Epithelial cell of proximal tubule (primary cell): ENCODE measurements at regions not wholly inside any gene's neighbourhood (a gene's known extent, or its start where the extent isn't known, plus 50 kb on each side); places are given as distances from the start of the nearest gene placed in this dataset.

ENCODE experiments used
- DNase-seq: peaks from one replicate; pipeline ENCODE4 v3.0.0-alpha.2; 2011; ENCODE audit warnings: low read depth
- H3K4me3 ChIP-seq: 2 replicates; pipeline ENCODE4 v1.5.1; 2011; ENCODE audit warnings: low read depth, mild to moderate bottlenecking, low read length
- TF ChIP-seq, protein P1 (sequence below): conservative IDR thresholded peaks from 2 replicates; pipeline ENCODE4 v1.5.1; 2012; ENCODE audit warnings: low read depth, mild to moderate bottlenecking, low read length

DNA sequence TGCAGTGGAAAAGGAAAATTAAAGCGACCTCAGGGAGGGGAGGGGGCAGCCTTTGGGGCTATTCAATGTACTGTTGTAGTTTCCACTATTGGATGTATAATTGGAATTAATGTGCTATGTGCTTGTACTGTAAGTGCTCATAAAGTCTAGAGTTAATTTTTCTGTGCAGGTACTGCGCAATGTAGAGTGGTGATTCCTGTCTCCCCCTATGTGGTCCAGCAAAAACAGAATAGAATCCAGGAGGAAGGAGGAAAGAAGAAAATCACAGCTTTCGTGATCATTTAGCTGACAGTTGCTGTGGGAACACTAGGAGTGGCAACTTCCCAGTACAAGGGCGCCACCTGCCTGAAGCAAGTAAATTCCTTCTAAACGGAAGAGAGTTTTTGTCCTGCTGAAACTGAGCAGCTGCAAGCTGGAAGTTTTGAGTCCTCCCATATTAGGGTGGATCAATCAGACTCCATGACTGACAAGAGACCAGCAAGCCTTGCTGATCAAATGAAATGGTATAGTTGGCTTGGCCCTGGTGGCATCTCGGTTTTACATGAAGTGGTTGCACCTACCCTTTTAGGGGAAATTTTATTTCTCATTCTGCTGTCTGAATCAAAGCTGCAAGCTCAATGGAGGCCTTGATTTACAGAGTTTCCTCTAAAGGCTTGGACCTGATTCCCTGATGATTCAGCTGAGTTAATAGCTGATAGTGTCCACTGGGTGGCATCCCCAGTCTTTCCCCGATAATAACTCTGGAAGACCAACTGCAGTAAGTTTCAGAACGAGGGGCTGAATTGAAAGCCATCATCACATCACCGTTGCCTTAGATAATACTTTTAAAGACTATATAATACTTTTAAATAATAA is 299.8 kb downstream of the HGF start:
- no peak for DNase-seq
- H3K4me3 ChIP-seq, result no peak overlapping the region
- TF ChIP-seq, protein P1, sequence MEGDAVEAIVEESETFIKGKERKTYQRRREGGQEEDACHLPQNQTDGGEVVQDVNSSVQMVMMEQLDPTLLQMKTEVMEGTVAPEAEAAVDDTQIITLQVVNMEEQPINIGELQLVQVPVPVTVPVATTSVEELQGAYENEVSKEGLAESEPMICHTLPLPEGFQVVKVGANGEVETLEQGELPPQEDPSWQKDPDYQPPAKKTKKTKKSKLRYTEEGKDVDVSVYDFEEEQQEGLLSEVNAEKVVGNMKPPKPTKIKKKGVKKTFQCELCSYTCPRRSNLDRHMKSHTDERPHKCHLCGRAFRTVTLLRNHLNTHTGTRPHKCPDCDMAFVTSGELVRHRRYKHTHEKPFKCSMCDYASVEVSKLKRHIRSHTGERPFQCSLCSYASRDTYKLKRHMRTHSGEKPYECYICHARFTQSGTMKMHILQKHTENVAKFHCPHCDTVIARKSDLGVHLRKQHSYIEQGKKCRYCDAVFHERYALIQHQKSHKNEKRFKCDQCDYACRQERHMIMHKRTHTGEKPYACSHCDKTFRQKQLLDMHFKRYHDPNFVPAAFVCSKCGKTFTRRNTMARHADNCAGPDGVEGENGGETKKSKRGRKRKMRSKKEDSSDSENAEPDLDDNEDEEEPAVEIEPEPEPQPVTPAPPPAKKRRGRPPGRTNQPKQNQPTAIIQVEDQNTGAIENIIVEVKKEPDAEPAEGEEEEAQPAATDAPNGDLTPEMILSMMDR, result peak; percentile 86

DNA sequence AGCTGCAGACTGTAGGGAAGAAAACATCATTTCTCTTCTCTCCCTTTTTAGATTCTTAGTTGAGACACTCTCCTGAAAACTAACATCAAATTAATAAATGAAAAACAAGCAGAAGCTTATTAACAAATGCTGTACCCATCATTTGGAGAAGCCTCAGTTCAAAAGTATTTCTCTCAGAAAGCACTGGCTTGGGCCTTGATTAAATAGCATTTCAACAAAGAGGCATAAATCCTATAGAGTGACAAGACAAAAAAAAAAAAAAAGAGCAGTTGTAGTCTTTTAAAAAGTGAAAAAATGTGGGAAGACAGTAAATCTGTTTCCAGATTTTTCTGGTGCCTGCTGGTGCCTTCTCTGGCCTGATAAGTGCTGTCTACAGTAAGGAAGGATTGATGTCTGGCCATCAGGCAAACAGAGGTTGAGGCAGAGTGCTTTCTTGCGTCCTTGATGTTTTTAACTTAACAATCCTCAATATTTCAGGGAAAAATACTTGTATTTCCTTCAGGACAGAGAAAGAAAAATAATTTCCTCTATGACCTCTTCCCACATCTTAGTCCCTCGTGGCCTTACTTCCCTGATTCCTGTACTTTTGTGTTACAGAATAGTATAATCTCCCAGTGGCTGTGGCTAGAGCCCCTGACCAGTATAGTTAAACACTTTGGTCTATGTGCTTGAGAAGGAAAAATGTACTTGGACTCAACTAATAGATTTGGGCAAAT is 300.5 kb downstream of the HGF start:
- TF ChIP-seq, protein P1, result no peak
- DNase-seq, result no peak
- no peak overlapping the region for H3K4me3 ChIP-seq

DNA sequence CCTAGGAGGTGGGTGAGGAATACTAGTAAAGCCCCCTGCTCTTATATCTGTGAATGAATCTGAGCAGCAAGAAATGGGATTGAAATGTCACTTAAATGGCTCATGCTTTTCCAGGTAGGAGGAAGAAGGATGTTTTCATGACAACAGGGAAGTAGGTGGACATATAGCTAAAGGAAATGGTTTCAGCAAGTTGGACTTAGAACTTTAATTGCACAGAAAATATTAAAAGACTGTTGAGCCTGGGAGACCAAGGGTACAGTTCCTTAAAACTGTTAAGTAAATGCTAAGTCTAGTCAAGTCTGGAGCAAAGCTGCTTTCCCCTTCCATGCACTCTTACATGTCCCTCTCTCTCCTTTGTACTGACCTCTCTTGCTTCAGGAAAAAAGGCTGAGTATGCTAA is 301.3 kb downstream of the HGF start:
- TF ChIP-seq, protein P1, result no peak
- H3K4me3 ChIP-seq, result no peak overlapping the region
- DNase-seq, result no peak

DNA sequence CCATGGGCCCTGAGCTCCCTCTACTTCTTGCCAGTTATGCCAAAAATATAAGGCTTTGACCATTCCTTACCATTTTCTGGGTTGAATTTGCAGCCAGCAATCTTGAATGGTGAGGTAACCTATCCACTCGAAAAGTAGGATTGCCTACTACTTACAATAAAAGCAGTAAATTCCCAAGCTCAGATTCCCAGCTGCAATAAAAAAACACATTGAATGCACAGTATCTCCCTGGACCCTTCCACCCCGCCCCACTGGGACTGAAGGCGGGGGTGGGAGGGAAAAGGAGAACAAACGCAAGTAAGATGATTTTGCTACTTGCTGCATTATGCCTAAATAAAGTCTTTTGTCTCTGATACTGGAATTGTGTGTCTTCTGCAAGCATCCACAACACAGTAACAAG is 301.9 kb downstream of the HGF start:
- no peak for DNase-seq
- TF ChIP-seq, protein P1, result no peak
- H3K4me3 ChIP-seq, result no peak overlapping the region

DNA sequence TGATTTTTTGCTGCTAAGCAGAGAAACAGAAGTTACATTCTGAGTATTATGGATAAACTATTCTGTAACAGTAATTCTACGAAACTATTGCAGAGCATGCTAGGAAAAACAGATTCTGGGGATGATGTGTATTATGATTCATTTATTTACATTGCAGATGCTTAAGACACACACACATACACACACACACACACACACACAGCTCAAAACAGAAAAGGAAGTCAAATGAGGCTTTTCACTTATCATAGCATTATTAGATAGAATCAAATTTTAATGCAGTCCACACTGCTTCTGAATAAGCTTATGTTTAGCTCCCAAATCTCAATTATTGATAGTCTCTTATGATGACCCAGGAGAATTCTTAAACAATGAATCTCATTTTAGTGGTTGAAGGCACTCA is 307.2 kb downstream of the HGF start:
- DNase-seq, result no peak
- TF ChIP-seq, protein P1, result no peak
- H3K4me3 ChIP-seq, result no peak overlapping the region

DNA sequence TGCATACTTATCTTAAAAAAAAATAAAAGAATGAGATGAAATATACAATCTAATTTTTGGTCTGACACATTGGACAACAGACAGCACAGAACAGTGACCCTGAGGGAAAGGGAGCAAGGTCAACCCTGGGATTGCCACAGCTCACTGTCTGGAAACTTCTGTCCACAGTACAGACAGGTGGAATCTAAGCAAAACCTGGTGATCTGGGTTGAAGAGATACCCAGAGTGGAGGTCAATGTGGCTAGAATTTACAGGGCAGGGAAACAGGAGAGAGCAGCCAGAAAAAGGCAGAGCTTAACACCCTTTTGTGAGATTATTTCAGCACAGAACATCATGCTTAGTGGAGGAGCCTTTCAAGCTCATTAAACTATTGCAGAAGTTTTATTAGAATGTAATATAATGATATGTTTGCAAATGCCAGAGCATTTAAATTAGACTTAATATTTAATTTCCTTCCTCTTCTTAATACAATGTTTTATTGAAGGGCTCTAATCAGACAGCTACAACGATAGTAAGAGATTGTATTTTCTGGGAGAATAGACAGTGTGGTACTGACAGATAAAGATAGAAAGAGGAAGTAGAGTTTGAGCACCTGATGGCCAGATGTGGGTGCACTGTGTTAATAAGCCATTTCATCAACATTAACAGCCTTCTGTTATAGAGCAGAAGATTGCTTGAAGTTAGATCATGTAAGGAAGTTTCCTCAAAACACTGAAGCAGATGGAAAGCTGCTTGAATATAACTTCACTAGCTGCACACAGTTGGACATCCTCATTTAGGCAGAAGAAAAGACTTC is 309.4 kb downstream of the HGF start:
- H3K4me3 ChIP-seq, result no peak overlapping the region
- TF ChIP-seq, protein P1, result no peak
- no peak for DNase-seq
